Ascending aorta (tissue), 2 donors: ENCODE measurements at regions not wholly inside any gene's neighbourhood (a gene's known extent, or its start where the extent isn't known, plus 50 kb on each side); places are given as distances from the start of the nearest gene placed in this dataset.
"Not testable (repeated sequence)": the region's sequence is repeated elsewhere in the genome, so short reads cannot be mapped to it uniquely, and the experiment has no call there.

Source experiments
- DNase-seq, 2 donors: peaks; one replicate each; pipeline ENCODE4 v3.0.0-alpha.2; 2019; ENCODE audit warnings: low spot score in 2 of 2
- H3K27ac ChIP-seq, 2 donors: fragments of 200-600 bp; sonication (generic); one replicate each; pipeline ENCODE4 v1.5.1; 2016 to 2017; ENCODE audit warnings: mild to moderate bottlenecking in 1 of 2
- H3K27me3 ChIP-seq: fragments of 200-600 bp; sonication (generic); one replicate; pipeline ENCODE4 v1.5.1; 2017
- H3K36me3 ChIP-seq, 2 donors: fragments of 200-600 bp; sonication (generic); one replicate each; pipeline ENCODE4 v1.5.1; 2016
- H3K4me1 ChIP-seq, 2 donors: fragments of 200-600 bp; sonication (generic); one replicate each; pipeline ENCODE4 v1.5.1; 2016 to 2017; ENCODE audit warnings: mild to moderate bottlenecking in 1 of 2
- H3K4me3 ChIP-seq, 2 donors: fragments of 200-600 bp; sonication (generic); one replicate each; pipeline ENCODE4 v1.5.1; 2016 to 2017; ENCODE audit warnings: mild to moderate bottlenecking in 1 of 2
- H3K9me3 ChIP-seq, 2 donors: fragments of 200-600 bp; sonication (generic); one replicate each; pipeline ENCODE4 v1.5.1; 2016
- CTCF ChIP-seq, 3 experiments: fragments of 200-600 bp in 2 of 3; fragments of 450-650 bp in 1 of 3; sonication (generic) in 2 of 3; IDR thresholded peaks; one replicate each; pipeline ENCODE4 v1.5.1; 2016 to 2019; ENCODE audit warnings: antibody characterized with exemption in 3 of 3, mild to moderate bottlenecking in 1 of 3, moderate library complexity in 1 of 3
- intact Hi-C: fragments of 100-400 bp; cut with DNase I; formaldehyde crosslinking; loops from one replicate; pipeline ENCODE4 v1.15.1; 2023

DNA sequence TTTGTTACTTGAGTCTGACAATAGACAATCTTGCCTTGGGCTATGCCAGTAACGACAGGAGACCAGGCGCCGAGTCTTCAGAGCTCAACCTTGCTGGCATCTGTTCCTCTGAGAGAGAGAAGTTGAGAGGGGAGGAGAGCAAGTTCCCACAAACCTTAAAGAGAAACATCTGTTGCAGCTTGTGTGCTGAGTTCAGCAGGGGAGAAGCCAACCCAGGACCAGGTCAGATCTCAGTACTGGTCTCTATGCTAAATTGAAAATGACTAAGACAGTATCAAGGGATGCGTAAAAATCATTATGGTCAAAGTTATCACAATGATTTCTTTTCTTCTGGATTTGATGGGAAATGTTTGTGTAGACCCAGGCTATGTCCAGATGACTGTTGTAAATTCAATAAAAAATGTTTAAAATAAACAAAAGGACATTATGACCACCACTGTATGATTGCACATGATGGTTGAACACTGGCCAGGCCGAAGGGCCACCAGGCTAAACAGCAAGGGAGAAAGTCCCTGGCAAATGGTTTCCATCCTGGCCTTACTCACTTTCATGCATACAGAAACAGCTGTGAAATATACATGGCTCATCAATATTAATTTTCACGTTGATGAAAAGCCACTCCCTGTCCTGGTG lies 100.3 kb upstream of the PMAIP1 start:
- DNase-seq: no peak
- H3K36me3 ChIP-seq: no peaks in the 10 kb centered on the region
- intact Hi-C loops: no loop called here
- H3K4me1 ChIP-seq: no peaks in the 10 kb centered on the region
- H3K27me3 ChIP-seq: no peaks in the 10 kb centered on the region
- H3K9me3 ChIP-seq: no peaks in the 10 kb centered on the region
- H3K27ac ChIP-seq: no peak overlapping the region
- no peak overlapping the region for H3K4me3 ChIP-seq
- no peak for TF ChIP-seq CTCF (IDR thresholded peaks at IDR 0.05)

- intact Hi-C loops: no loop called here
Measured at GRCh38 chr18:59795882-59796281, 98.7 kb upstream of the CCBE1 start.

DNA sequence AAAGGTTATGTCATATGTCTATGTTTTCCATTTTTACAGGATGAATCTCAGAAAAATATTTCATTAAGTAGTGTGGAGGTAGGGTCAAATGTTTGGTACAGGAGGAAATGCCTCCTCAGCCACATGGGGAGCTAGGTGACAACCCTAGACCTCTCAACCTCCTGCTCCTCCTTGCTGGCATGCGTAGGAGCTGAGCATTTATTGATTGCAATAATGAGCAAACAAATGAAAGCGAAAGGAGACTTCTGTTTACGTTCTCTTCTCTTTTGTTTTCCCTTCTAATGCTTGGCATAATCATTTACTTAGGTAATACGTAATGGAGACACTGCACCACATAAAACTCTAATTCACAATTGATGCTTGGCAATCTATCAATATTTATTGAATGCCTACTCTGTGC lies 95.1 kb upstream of the CCBE1 start:
- no peak overlapping the region for H3K4me3 ChIP-seq
- H3K27ac ChIP-seq: no peak overlapping the region
- no peaks in the 10 kb centered on the region for H3K9me3 ChIP-seq
- intact Hi-C loops: no loop called here
- H3K36me3 ChIP-seq: no peaks in the 10 kb centered on the region
- DNase-seq: no peak
- no peak for TF ChIP-seq CTCF (IDR thresholded peaks at IDR 0.05)
- no peaks in the 10 kb centered on the region for H3K27me3 ChIP-seq
- H3K4me1 ChIP-seq: no peaks in the 10 kb centered on the region

More at GRCh38 chr18:59795882-59796281, 98.7 kb upstream of the CCBE1 start:
- Histone ChIP-seq H3K27me3 (no peaks in the 10 kb centered on the region), H3K27ac (no peak overlapping the region), H3K9me3 (no peaks in the 10 kb centered on the region), H3K4me1 (no peaks in the 10 kb centered on the region), H3K4me3 (no peak overlapping the region), H3K36me3 (no peaks in the 10 kb centered on the region)
- no peak for TF ChIP-seq CTCF (IDR thresholded peaks at IDR 0.05)
- DNase-seq: no peak

- H3K4me3 ChIP-seq, H3K27ac ChIP-seq, H3K9me3 ChIP-seq, H3K27me3 ChIP-seq, DNase-seq, H3K4me1 ChIP-seq, H3K36me3 ChIP-seq, intact Hi-C loops: not testable (repeated sequence)
Measured at GRCh38 chr18:59790346-59790936, 93.2 kb upstream of the CCBE1 start.

DNA sequence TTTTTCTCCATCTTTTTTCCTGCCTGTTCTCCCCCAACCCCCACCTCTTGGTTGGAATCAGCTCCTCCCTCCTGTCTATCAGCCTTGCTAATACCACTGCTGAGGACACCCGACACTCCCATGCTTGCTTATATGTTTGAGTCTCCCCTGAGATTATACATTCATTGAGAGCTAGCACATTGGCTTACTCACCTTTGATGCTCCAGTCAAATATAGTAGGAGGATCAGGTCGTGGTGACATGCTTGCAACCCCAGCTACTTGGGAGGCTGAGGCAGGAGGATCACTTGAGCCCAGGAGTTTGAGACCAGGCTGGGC lies 91.5 kb upstream of the CCBE1 start:
- TF ChIP-seq CTCF (IDR thresholded peaks at IDR 0.05): no peak
- no peak overlapping the region for H3K4me3 ChIP-seq
- intact Hi-C loops: no loop called here
- H3K27me3 ChIP-seq: no peaks in the 10 kb centered on the region
- H3K27ac ChIP-seq: no peak overlapping the region
- no peaks in the 10 kb centered on the region for H3K36me3 ChIP-seq
- DNase-seq: no peak
- H3K4me1 ChIP-seq: no peaks in the 10 kb centered on the region
- H3K9me3 ChIP-seq: no peaks in the 10 kb centered on the region

DNA sequence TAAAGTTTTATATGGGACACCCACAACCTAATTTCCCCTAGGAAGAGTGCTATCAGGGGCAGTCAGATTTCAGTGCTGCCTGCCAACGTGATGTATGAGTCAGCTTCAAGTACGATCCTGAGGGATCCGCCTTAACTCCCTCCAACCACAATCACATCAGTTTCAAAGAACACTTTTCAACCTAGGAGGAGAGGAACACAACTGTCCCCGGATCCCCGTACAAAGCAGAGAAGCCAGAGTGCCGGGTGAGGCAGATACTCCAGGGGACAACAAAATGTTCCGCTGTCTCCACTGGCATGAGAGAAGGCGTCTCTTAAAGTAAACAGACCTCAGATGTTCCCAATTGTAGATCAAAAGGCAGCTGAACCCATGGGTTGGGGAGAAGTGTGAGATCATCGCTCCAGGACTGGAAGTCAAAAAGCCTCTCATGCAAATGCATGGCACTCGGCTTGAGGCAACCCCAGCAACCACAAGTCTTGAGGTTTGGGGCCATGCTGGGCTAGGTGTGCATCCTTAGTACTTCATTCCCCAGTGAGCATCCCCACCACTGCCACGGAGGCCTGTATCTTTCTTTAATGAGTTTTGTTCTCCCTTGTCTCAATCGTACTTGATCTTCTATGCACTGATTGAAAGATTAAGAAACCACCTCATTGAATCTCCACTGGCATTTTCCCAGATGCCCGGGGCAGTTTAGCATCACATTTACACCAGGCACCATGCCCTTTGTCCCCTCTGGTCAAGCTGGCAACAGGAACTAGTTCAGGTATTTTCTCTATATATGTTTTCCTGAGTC lies 91.0 kb upstream of the CCBE1 start:
- no peaks in the 10 kb centered on the region for H3K9me3 ChIP-seq
- no peaks in the 10 kb centered on the region for H3K27me3 ChIP-seq
- no peak overlapping the region for H3K27ac ChIP-seq
- no peak for TF ChIP-seq CTCF (IDR thresholded peaks at IDR 0.05)
- H3K4me3 ChIP-seq: no peak overlapping the region
- no peaks in the 10 kb centered on the region for H3K4me1 ChIP-seq
- intact Hi-C loops: no loop called here
- no peak for DNase-seq
- no peaks in the 10 kb centered on the region for H3K36me3 ChIP-seq
